Type B pancreatic cell (in vitro differentiated cells): ENCODE measurements at regions not wholly inside any gene's neighbourhood (a gene's known extent, or its start where the extent isn't known, plus 50 kb on each side); places are given as distances from the start of the nearest gene placed in this dataset.

Experiments
- DNase-seq: peaks from one replicate; pipeline ENCODE4 v3.0.0; 2021; ENCODE audit warnings: mixed read lengths; ENCODE audit not compliant: unreplicated experiment; ENCODE audit errors: extremely low spot score
- H3K27ac Mint-ChIP-seq: 2 replicates; pipeline ENCODE4 v1.8.0; 2021; ENCODE audit warnings: mild to moderate bottlenecking, mixed read lengths
- H3K27me3 Mint-ChIP-seq: 2 replicates; pipeline ENCODE4 v1.8.0; 2021; ENCODE audit warnings: mixed read lengths
- H3K36me3 Mint-ChIP-seq: 2 replicates; pipeline ENCODE4 v1.8.0; 2021; ENCODE audit warnings: mixed read lengths
- H3K4me1 Mint-ChIP-seq: one replicate; pipeline ENCODE4 v1.8.0; 2021; ENCODE audit warnings: mixed read lengths; ENCODE audit not compliant: unreplicated experiment
- H3K4me3 Mint-ChIP-seq: 2 replicates; pipeline ENCODE4 v1.8.0; 2021; ENCODE audit warnings: mild to moderate bottlenecking, mixed read lengths
- H3K9me3 Mint-ChIP-seq: 2 replicates; pipeline ENCODE4 v1.8.0; 2021; ENCODE audit warnings: mixed read lengths
- CTCF ChIP-seq: fragments of 200-600 bp; sonication (generic); conservative IDR thresholded peaks from 2 replicates; pipeline ENCODE4 v1.5.0; 2021; ENCODE audit warnings: antibody characterized with exemption, mild to moderate bottlenecking

GRCh38 chr7:23973264-23973663 is 263.2 kb downstream of the STK31 start:
- no peak for DNase-seq
- Mint-ChIP-seq H3K27me3 (peaks cover 4% of the 10 kb centered on the region), H3K4me3 (no peak overlapping the region), H3K9me3 (no peaks in the 10 kb centered on the region), H3K4me1 (no peaks in the 10 kb centered on the region), H3K27ac (no peak overlapping the region), H3K36me3 (no peaks in the 10 kb centered on the region)
- no peak for TF ChIP-seq CTCF

GRCh38 chr7:23980081-23980480 is 270.1 kb downstream of the STK31 start:
- Mint-ChIP-seq H3K27me3 (peaks cover 9% of the 10 kb centered on the region), H3K4me1 (no peaks in the 10 kb centered on the region), H3K4me3 (no peak overlapping the region), H3K27ac (no peak overlapping the region), H3K36me3 (no peaks in the 10 kb centered on the region), H3K9me3 (peaks cover 6% of the 10 kb centered on the region)
- DNase-seq, result no peak
- TF ChIP-seq CTCF, result no peak

- Mint-ChIP-seq H3K27me3 (peaks cover 9% of the 10 kb centered on the region), H3K4me3 (no peak overlapping the region), H3K4me1 (no peaks in the 10 kb centered on the region), H3K27ac (no peak overlapping the region), H3K36me3 (no peaks in the 10 kb centered on the region), H3K9me3 (peaks cover 6% of the 10 kb centered on the region)
- no peak for TF ChIP-seq CTCF
- no peak for DNase-seq
Measured at GRCh38 chr7:23981314-23981713, 271.3 kb downstream of the STK31 start.

GRCh38 chr7:23981758-23982157 is 271.7 kb downstream of the STK31 start:
- Mint-ChIP-seq H3K4me1 (no peaks in the 10 kb centered on the region), H3K27ac (no peak overlapping the region), H3K27me3 (peaks cover 9% of the 10 kb centered on the region), H3K9me3 (peaks cover 6% of the 10 kb centered on the region), H3K36me3 (no peaks in the 10 kb centered on the region), H3K4me3 (no peak overlapping the region)
- TF ChIP-seq CTCF, result no peak
- DNase-seq, result no peak

- TF ChIP-seq CTCF, result peak; percentile 55
- Mint-ChIP-seq H3K4me3 (no peak overlapping the region), H3K27me3 (no peaks in the 10 kb centered on the region), H3K4me1 (no peaks in the 10 kb centered on the region), H3K27ac (no peak overlapping the region), H3K9me3 (no peaks in the 10 kb centered on the region), H3K36me3 (no peaks in the 10 kb centered on the region)
- DNase-seq, result no peak
Measured at GRCh38 chr7:24005517-24005916, 278.5 kb upstream of the NPY start.

GRCh38 chr7:24010495-24010894 is 273.5 kb upstream of the NPY start:
- no peaks in the 10 kb centered on the region for H3K36me3 Mint-ChIP-seq
- no peaks in the 10 kb centered on the region for H3K4me1 Mint-ChIP-seq
- H3K27ac Mint-ChIP-seq, result no peak overlapping the region
- peaks cover 7% of the 10 kb centered on the region for H3K9me3 Mint-ChIP-seq
- no peak for TF ChIP-seq CTCF
- no peak for DNase-seq
- no peaks in the 10 kb centered on the region for H3K27me3 Mint-ChIP-seq
- H3K4me3 Mint-ChIP-seq, result no peak overlapping the region
